ENCODE measurements at regions not wholly inside any gene's neighbourhood (a gene's known extent, or its start where the extent isn't known, plus 50 kb on each side); places are given as distances from the start of the nearest gene placed in this dataset.

DNA sequence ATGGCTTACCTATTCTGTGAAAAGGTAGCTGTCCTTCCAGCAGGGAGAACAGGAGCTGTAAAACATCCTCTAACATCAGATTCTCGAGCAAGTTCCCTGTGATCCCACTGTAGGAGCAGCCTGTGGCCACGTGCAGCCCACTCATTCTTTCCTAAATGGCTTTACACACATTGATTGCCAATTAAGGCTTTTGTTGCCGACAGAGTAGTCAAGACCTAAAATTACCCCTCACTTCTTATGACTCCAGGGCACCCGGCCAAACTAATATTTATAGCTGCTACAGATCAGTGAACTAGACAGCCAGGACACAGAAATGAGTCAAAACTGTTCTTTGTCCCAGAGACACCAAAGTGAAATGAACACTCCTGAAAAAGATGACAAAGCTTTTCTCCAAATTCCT is 832.1 kb downstream of the SORCS3 start:
- TF ChIP-seq TARDBP (IDR thresholded peaks at IDR 0.05) (no peak), SUZ12 (IDR thresholded peaks at IDR 0.05) (no peak), HDGF (IDR thresholded peaks at IDR 0.05; ENCODE audit: borderline replicate concordance) (no peak), ARNT (IDR thresholded peaks at IDR 0.05) (no peak), BHLHE40 (IDR thresholded peaks at IDR 0.05; ENCODE audit: borderline replicate concordance) (no peak), ELF4 (IDR thresholded peaks at IDR 0.05) (no peak), FOXK2 (IDR thresholded peaks at IDR 0.05) (no peak), FOXM1 (IDR thresholded peaks at IDR 0.05; ENCODE audit: borderline replicate concordance) (no peak), NFRKB (IDR thresholded peaks at IDR 0.05) (no peak), CTBP1 (IDR thresholded peaks at IDR 0.05; ENCODE audit: borderline replicate concordance) (no peak), ZNF384 (IDR thresholded peaks at IDR 0.05) (no peak), SP1 (IDR thresholded peaks at IDR 0.05) (no peak), LEF1 (IDR thresholded peaks at IDR 0.05; ENCODE audit: borderline replicate concordance) (no peak)
- TF ChIP-seq, protein P1, sequence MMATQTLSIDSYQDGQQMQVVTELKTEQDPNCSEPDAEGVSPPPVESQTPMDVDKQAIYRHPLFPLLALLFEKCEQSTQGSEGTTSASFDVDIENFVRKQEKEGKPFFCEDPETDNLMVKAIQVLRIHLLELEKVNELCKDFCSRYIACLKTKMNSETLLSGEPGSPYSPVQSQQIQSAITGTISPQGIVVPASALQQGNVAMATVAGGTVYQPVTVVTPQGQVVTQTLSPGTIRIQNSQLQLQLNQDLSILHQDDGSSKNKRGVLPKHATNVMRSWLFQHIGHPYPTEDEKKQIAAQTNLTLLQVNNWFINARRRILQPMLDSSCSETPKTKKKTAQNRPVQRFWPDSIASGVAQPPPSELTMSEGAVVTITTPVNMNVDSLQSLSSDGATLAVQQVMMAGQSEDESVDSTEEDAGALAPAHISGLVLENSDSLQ (IDR thresholded peaks at IDR 0.05): no peak

All from HEK293T (cell line).